ENCODE measurements at regions not wholly inside any gene's neighbourhood (a gene's known extent, or its start where the extent isn't known, plus 50 kb on each side); places are given as distances from the start of the nearest gene placed in this dataset.

DNA sequence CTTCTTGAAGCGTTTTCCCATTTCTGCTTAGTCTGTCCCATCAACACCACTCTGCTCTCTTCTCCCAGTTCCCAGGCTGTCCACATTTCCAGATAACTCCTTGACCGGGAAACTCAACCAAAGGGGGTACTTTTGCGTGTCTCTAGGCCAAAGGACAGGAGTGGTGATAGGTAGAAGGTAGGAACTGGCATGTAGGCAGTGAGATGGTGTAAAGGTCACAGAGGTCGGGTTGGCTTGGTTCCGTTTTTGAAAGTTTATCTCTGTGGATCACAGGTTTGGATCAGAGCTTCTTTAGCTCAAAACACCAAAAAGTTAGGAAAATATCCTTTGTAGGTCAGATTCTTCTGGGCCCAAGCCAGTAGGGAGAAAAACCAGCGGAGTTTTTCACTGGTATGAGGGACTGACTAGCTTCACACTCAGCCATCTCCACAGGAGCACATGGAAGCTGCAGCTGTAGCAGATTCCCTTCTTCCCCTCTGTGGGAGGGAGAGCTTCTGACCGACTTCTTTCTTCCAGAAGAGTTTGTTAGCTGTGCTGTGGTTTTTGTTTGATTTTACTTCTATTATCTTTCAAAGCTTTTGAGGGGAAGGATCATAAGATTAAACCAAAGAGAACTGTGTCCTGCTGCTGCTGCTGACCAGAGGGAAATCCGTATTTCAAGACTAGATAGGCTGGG is 98.4 kb upstream of the DMRT1 start:
- H3K4me2 ChIP-seq (ENCODE audit: low read depth, low read length): no peak overlapping the region
- ChIA-PET CTCF (no interaction called here), POLR2A (ENCODE audit: unreplicated experiment) (no interaction called here)
- H3K56ac ChIP-seq (ENCODE audit: extremely low read depth, insufficient read depth, low read length): no peak overlapping the region
- H2BK120ac ChIP-seq (ENCODE audit: low read depth, low read length): no peak overlapping the region
- H3K36me3 ChIP-seq (ENCODE audit: control insufficient read depth, insufficient read depth, low read length): peaks cover 52% of the 10 kb centered on the region
- H3K27ac ChIP-seq (ENCODE audit: insufficient read depth, low read length): no peak overlapping the region
- no peak overlapping the region for H3K14ac ChIP-seq (replicated peaks; ENCODE audit: low read depth, low read length)
- H3K9me3 ChIP-seq (ENCODE audit: control insufficient read depth, insufficient read depth, low read length): no peaks in the 10 kb centered on the region
- H2AK9ac ChIP-seq (replicated peaks; ENCODE audit: low read depth, low read length, poor library complexity): no peak overlapping the region
- H4K20me1 ChIP-seq (ENCODE audit: insufficient read depth, low read length): peaks cover 5% of the 10 kb centered on the region; the same call in 1 of the 2 replicates
- H4K5ac ChIP-seq (ENCODE audit: low read depth, low read length): no peak overlapping the region
- no peaks in the 10 kb centered on the region for H3K27me3 ChIP-seq (ENCODE audit: control insufficient read depth, insufficient read depth, low read length)
- intact Hi-C loops (cut with micrococcal nuclease): no loop called here
- H3K18ac ChIP-seq (ENCODE audit: low read depth, low read length): no peak overlapping the region
- H3K9me1 ChIP-seq (ENCODE audit: insufficient read depth, low read length): peaks cover 24% of the 10 kb centered on the region; the same call in 1 of the 2 replicates
- no peak overlapping the region for H2BK15ac ChIP-seq (ENCODE audit: low read depth, low read length)
- DNase-seq (no peak), ATAC-seq (ENCODE audit: low read depth) (no peak)
- no peak overlapping the region for H3K23ac ChIP-seq (ENCODE audit: low read depth, low read length)
- dilution Hi-C loops (cut with HindIII; ENCODE audit: low sequenced_read_pairs, unreplicated experiment): no loop called here
- H2BK5ac ChIP-seq (ENCODE audit: low read depth, low read length, poor library complexity, severe bottlenecking): no peak overlapping the region
- no peak overlapping the region for H2BK20ac ChIP-seq (ENCODE audit: low read depth, low read length)
- H3K4ac ChIP-seq (ENCODE audit: low read depth, low read length): no peak overlapping the region; the same call in 1 of the 2 replicates
- H3K4me1 ChIP-seq (ENCODE audit: control insufficient read depth, insufficient read depth, low read length): peaks cover 12% of the 10 kb centered on the region
- H2AFZ ChIP-seq (replicated peaks; ENCODE audit: low read length, poor library complexity): no peak overlapping the region
- no peak overlapping the region for H3K4me3 ChIP-seq (ENCODE audit: insufficient read depth, low read depth, low read length)
- 83% methylated on average over 1 of the region's 8 CpGs; no CpG with 5 or more reads in 1 of the 2 experiments for WGBS, 2 experiments (ENCODE audit: extremely low coverage in 2 of 2, insufficient read length in 1 of 2)
- in situ Hi-C loops (cut with MboI; ENCODE audit: low sequenced_read_pairs): no loop called here
- no peak overlapping the region for H4K91ac ChIP-seq (ENCODE audit: insufficient read depth, low read depth, low read length)
- peaks cover 9 to 46% of the 10 kb centered on the region in 2 experiments for H3K79me1 ChIP-seq (ENCODE audit: low read depth in 1 of 2, low read length in 2 of 2)
- no TSS peak for BruUV-seq (replicated peaks)
- H3K9ac ChIP-seq (ENCODE audit: low read depth, low read length): no peak overlapping the region
- no peak overlapping the region for H2AK5ac ChIP-seq (ENCODE audit: low read depth, low read length)
- TF ChIP-seq POLR2A (IDR thresholded peaks at IDR 0.05; ENCODE audit: low read depth, low read length): no peak
- TF ChIP-seq, protein P1, sequence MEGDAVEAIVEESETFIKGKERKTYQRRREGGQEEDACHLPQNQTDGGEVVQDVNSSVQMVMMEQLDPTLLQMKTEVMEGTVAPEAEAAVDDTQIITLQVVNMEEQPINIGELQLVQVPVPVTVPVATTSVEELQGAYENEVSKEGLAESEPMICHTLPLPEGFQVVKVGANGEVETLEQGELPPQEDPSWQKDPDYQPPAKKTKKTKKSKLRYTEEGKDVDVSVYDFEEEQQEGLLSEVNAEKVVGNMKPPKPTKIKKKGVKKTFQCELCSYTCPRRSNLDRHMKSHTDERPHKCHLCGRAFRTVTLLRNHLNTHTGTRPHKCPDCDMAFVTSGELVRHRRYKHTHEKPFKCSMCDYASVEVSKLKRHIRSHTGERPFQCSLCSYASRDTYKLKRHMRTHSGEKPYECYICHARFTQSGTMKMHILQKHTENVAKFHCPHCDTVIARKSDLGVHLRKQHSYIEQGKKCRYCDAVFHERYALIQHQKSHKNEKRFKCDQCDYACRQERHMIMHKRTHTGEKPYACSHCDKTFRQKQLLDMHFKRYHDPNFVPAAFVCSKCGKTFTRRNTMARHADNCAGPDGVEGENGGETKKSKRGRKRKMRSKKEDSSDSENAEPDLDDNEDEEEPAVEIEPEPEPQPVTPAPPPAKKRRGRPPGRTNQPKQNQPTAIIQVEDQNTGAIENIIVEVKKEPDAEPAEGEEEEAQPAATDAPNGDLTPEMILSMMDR (conservative IDR thresholded peaks at IDR 0.05; ENCODE audit: low read depth, low read length): no peak
- no peak for TF ChIP-seq SMC3 (IDR thresholded peaks at IDR 0.05; ENCODE audit: low read depth, low read length)
- TF ChIP-seq MXI1 (IDR thresholded peaks at IDR 0.05; ENCODE audit: borderline replicate concordance, low read depth, low read length): no peak
- TF ChIP-seq CEBPB (IDR thresholded peaks at IDR 0.05; ENCODE audit: low read depth, low read length): no peak
- no peak for TF ChIP-seq ELK1 (IDR thresholded peaks at IDR 0.05; ENCODE audit: borderline replicate concordance, low read depth, low read length)
- TF ChIP-seq FOS (IDR thresholded peaks at IDR 0.05; ENCODE audit: low read depth, low read length): no peak
- no peak for TF ChIP-seq RAD21 (IDR thresholded peaks at IDR 0.05; ENCODE audit: low read length)
- TF ChIP-seq MAFK (IDR thresholded peaks at IDR 0.05; ENCODE audit: low read depth, low read length): no peak
- TF ChIP-seq RCOR1 (IDR thresholded peaks at IDR 0.05; ENCODE audit: insufficient replicate concordance, low read length): no peak
- no peak for TF ChIP-seq MAZ (IDR thresholded peaks at IDR 0.05; ENCODE audit: borderline replicate concordance, low read depth, low read length)
- no peak overlapping the region for H4K8ac ChIP-seq (ENCODE audit: low read depth in 2 of 2, low read length in 2 of 2)

Measured in IMR-90 (cell line).